ENCODE measurements at regions not wholly inside any gene's neighbourhood (a gene's known extent, or its start where the extent isn't known, plus 50 kb on each side); places are given as distances from the start of the nearest gene placed in this dataset.

DNA sequence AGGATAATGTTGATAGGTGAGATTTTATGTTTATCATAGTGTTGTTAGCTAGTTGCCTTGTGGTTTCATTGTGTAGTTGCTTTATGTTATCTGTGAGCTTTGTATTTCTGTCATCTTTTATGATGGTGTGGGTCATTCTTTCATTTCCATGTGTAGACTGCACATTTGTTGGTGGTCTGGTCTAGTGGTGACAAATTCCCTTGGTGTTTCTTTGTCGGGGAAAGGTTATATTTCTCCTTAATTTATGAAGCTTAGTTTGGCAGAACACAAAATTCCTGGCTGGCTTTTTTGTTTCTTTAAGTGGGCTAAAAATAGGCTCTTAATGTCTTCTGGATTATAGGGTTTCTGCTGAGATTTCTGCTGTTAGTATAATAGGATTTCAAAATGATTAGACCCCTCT is 347.2 kb upstream of the ADAMTS5 start:
- TF ChIP-seq, protein P1, sequence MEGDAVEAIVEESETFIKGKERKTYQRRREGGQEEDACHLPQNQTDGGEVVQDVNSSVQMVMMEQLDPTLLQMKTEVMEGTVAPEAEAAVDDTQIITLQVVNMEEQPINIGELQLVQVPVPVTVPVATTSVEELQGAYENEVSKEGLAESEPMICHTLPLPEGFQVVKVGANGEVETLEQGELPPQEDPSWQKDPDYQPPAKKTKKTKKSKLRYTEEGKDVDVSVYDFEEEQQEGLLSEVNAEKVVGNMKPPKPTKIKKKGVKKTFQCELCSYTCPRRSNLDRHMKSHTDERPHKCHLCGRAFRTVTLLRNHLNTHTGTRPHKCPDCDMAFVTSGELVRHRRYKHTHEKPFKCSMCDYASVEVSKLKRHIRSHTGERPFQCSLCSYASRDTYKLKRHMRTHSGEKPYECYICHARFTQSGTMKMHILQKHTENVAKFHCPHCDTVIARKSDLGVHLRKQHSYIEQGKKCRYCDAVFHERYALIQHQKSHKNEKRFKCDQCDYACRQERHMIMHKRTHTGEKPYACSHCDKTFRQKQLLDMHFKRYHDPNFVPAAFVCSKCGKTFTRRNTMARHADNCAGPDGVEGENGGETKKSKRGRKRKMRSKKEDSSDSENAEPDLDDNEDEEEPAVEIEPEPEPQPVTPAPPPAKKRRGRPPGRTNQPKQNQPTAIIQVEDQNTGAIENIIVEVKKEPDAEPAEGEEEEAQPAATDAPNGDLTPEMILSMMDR (IDR thresholded peaks at IDR 0.05; ENCODE audit: insufficient read depth, low read depth, low read length, missing control alignments) = no peak
- no peak overlapping the region for H3K4me3 ChIP-seq (ENCODE audit: low read length)
- DNase-seq (ENCODE audit: low read depth) = no peak

DNA sequence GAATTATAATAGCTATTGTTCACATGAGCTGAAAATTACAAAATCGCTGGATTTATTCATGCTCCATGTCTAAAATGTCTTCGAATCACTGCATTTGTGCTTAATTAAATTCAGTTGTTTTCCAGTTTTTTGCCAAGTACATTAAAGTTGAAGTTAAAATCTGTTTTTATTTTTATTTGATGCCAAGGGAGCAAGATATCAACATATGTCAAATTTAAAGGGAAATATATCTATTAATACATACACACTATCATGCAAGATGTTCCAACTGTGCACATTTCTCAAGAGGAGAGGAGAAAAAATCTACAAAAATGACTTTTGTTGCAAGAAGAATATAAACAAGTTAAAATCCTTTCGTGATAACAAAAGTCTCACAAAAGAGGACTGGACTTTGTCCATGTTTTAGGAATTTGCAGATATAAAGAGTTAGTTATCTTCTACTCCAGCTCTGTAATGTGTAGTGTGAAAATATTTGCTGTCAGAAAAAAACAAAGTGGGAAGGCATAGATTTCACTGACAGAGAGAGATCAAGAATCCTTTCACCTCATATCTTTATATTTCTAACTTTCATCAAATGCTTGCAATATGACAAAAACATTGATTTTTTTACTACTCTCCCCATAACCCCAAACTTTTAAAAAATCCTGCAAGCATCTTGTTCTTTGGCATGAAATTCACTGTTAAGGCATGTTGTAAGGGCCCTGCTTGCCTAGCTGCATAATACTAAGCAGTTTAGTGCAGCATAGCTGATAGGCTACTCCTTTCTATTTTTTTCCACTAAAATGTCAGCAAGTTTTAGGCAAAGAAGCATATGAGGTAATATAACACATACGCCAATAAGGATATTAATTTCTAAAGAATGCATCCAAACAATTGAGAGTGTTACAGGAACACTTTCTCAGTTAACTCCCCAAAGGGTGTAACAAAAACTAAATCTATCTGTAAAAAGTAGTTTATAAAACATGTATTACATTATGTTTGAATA is 340.2 kb upstream of the ADAMTS5 start:
- TF ChIP-seq, protein P1 (IDR thresholded peaks at IDR 0.05; ENCODE audit: insufficient read depth, low read depth, low read length, missing control alignments) = no peak
- H3K4me3 ChIP-seq (ENCODE audit: low read length) = no peak overlapping the region
- no peak for DNase-seq (ENCODE audit: low read depth)

DNA sequence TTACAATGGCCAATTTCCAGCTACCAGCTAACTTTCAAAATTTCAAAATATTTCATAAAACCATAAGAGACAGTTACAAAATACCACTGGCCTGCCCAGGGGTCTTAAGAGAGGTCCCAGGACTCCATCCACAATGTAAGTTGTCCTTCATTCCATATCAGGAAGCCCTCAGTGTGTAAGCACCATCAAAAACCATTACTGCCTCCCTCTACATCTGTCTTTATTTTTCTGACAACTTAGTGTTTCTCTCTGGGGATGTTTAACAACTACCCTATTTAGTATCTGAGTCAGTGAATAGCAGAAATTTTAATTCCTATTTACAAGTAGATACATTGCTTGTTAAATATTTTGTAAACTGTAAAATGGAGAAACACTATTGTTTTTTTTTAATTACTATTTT is 339.3 kb upstream of the ADAMTS5 start:
- TF ChIP-seq, protein P1 (IDR thresholded peaks at IDR 0.05; ENCODE audit: insufficient read depth, low read depth, low read length, missing control alignments) = no peak
- no peak for DNase-seq (ENCODE audit: low read depth)
- H3K4me3 ChIP-seq (ENCODE audit: low read length) = no peak overlapping the region

DNA sequence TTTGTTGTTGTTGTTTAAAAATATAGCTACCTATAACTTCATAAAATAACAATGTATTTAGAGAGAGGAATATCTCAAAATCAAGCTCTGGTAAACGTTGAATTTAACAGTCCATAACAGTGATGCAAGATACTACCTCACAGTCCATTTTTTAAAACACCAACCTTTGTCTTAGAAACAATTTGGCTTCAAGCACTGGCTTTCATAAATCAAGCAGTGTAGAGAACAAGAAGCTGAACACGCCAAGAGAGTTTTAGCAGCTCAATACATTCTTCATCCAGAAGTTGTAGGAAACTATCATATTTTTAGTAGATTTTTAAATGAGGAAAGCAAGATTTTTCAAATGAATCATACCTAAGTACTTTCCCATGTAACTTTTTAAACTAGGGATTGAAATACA is 334.3 kb upstream of the ADAMTS5 start:
- no peak overlapping the region for H3K4me3 ChIP-seq (ENCODE audit: low read length)
- DNase-seq (ENCODE audit: low read depth) = no peak
- TF ChIP-seq, protein P1 (IDR thresholded peaks at IDR 0.05; ENCODE audit: insufficient read depth, low read depth, low read length, missing control alignments) = no peak

DNA sequence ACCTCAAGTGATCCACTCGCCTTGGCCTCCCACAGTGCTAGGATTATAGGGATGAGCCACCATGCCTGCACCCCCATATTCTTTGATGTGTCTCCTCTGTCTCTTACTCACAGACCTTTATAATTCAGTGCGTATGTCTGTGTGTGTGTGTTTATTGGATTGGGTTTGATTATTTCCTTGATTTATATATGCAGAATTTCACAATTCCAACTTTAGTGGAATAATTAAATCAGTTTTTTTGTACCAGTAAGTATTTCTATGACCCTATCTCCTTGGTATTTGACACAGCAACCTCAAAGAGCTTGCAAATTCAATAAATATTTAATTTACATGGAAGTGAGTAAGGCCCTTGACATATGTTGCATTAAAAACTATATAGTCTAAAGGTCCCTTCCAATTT is 333.9 kb upstream of the ADAMTS5 start:
- no peak overlapping the region for H3K4me3 ChIP-seq (ENCODE audit: low read length)
- DNase-seq (ENCODE audit: low read depth) = no peak
- TF ChIP-seq, protein P1 (IDR thresholded peaks at IDR 0.05; ENCODE audit: insufficient read depth, low read depth, low read length, missing control alignments) = no peak

DNA sequence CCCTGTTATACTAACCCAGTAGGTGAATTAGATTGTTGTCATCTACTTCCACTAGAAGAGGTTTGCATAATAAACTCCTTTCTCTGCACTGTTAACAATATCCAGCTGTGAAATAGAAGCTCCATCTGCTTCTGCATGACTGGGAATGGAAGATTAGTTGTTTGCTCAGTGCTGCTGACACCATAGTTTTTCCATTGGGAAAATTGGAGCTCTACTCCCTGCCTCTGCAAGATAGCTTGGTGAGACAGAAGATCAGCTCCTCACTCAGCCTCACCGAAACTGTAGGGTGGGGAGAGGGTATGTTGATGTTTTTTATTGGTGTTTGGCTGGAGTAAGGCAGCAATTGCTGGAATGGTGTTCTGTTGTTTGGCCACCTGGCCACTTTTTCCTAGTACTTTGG is 331.6 kb upstream of the ADAMTS5 start:
- no peak overlapping the region for H3K4me3 ChIP-seq (ENCODE audit: low read length)
- DNase-seq (ENCODE audit: low read depth) = no peak
- TF ChIP-seq, protein P1 (IDR thresholded peaks at IDR 0.05; ENCODE audit: insufficient read depth, low read depth, low read length, missing control alignments) = no peak
